NCI-H2107 treated with DMSO at 0.1 percent for 48 hours (cell line): ENCODE measurements at regions not wholly inside any gene's neighbourhood (a gene's known extent, or its start where the extent isn't known, plus 50 kb on each side); places are given as distances from the start of the nearest gene placed in this dataset.

Source experiments
- DNase-seq: peaks from one replicate; lab custom pipeline; 2025; ENCODE audit not compliant: unreplicated experiment; lab: John Stamatoyannopoulos, UW

DNA sequence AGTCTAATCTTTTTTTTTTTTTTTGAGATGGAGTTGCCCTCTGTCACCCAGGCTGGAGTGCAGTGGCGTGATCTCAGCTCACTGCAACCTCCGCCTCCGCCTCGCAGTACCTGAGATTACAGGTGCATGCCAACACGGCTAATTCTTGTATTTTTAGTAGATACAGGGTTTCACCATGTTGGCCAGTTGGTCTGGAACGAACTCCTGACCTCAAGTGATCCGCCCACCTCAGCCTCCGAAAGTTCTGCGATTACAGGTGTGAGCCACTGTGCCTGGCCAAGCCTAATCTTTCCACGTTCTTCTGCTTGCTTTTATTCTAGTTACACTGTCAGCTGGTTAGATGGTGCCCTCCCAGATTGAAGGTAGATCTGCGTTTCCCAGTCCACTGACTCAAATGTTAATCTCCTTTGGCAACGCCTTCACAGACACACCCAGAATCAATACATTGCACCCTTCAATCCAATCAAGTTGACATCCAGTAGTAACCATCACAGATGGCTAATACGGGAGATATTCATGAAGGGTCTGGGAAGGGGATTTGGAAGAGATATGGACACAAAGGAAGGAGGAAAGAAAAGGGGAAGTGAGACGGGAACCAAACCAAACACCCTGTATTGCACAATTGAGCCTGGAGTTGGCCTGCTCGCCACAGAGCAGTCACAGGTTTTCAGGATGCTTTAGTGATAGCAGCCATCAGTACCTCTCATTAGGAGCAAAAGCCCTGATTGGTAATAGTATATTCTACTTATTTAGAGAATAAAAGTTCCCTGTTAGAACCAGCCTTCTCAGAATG lies 229.8 kb downstream of the PIK3C3 start:
- DNase-seq = no peak

DNA sequence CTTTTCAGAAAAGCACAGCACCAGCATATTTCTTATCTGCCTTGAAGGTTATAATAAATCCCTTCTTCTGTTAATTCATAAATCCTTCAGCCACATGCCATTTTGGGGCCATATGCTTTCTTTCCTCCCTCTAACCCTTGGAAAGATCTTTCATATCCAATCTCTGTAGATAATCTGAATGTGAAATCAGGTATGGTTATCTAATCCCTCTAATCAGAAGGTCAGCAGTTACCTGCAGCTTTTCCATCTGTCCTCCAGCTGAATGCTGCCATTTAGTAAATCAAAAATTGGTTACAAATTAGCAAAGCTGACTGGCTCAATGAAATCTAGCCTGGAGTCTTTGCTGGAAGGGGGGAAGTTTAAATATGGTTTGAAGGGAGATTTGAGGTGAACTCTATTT lies 230.5 kb downstream of the PIK3C3 start:
- DNase-seq = no peak

DNA sequence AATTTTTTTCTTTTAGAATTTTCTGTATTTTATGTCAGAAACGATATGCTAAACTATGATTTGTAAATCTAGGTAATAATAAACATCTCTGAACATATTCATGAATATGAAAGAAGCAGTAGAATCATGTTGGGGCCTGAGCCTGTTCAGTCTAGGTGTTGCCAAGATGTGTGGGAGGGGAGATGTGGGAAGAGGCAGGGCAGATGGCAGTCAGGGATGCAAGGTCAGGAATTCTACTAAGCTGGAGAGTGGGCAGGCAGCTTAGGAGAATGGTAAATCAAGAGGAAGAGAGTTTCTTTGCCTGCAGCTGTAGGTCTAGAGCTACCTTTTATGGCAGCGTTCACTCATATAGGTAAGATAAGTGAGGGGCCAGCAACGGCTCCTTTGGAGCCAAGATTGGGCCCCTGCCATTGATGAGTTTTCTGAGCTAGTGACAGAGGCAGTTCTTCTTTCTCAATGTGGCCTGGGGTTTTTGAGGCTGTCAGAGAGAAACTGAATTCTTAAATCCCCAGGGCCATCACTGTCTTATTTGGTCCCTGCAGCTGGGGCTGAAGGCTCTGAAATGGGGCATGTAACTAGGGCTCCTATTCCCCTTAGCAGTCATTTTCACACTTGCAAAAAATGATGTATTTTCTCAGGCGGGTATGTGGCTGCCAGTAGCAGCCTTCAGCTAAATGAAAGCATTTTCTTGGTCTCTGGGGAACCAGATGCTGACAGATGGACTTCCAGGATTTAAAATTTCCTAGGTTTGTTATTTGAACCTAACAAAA lies 232.8 kb downstream of the PIK3C3 start:
- no peak for DNase-seq

DNA sequence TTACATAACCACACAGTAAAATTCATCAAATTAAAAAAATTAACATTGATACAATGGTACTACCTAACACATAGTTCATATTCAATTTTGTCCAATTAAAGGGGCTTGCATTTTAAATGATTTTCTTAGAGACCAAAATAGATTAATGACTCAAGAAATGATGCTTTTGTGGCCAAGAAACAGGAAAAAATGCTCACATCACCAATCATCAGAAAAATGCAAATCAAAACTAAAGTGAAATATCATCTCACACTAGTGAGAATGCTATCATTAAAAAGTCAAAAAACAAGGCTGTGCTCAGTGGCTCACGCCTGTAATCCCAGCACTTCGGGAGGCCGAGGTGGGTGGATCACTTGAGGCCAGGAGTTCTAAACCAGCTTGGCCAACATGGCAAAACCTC lies 235.6 kb downstream of the PIK3C3 start:
- no peak for DNase-seq

DNA sequence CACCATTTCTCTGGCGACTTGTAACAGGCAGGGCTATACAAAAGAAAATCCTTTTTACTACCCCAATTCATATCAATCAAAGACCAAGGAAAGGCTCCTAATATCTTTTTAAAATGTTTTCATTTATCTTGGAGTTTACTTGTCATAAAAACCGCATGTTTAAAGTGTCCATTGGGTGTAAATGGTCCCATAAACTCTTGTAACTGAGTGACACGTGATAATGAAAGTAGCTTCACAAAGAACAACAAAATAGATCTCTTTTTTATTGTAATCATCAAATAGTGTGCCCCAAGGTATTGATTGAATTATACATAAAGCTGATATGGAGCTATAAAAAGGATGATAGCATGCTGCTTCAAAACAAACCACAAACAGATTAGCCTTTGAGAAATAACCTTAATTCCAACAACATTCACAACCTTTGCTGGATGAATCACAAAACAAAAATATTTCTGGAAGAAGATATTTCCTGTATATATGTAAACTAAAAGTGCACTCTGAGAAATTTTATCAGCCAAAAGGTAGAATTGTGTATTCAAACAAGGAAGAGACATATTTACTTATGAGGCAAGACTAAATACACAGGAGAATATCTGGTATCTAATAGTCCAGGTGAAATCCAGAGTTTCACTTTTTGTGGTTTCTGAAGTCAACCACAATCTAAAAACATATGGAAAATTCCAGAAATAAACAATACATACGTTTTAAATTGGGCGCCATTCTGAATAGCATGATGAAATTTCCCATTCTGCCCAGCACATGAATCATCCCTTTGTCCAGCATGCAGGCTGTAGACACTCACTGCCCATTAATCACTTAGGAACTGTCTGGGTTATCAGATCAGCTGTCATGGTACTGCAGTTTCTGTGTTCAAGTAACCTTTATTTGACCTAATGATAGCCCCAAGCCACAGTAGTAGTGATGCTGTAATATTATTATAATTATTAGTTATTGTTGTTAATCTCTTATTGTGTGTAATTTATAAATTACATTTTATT lies 237.5 kb downstream of the PIK3C3 start:
- DNase-seq = peak; percentile 9

DNA sequence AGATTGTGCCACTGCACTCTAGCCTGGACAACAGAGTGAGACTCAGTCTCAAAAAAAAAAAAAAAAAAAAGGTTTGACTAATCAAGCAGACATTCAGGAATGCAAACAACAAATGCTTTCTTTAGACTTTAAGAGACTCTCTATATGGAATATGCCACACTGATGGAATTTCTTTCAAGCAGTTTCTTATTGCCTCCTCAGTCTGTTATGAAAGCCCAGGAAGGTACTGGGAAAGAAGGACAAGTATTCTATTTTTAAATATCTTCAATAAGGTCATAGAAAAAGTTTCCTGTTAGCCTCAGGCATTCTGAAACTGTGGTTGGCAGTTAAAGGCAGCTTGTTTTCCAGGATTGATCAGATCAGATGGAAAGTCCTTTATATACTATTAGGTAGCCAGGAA lies 241.6 kb downstream of the PIK3C3 start:
- no peak for DNase-seq

DNA sequence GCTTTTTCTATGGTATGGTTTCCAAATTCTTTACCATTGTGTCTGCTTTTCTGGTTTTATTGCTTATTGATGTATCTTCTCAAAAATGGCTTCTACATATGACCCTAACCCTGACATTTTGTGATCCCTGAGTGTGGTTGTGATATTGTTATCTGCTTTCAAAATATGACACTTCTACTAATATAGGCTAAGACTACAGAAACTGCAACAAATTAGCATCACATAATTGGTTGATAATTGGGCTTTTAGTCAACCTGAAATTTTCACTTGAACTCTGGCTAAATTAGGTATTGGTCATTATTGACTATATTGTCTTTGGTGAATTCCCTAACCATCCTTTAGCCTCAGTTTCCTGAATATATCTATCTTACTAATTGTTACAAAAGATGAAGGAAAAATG lies 246.1 kb downstream of the PIK3C3 start:
- no peak for DNase-seq

DNA sequence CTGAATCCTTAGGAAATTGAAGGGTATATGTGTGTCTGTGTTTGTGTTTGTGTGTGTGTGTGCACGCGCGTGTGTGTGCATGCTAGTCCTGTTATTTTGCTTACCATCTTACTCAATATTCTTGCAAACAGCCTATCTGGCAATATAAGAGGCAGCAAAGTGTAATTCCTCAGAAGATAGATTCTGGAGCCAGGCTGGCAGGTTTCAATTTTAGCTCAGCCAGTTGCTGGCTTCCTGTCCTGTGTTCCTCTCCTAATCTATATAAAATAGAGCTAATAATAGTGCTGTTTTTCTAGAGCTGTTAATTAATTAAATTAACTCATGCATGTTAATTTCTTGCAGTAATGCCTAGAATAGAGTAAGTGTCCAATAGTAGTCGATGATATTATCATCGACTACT lies 256.2 kb downstream of the PIK3C3 start:
- DNase-seq = no peak

DNA sequence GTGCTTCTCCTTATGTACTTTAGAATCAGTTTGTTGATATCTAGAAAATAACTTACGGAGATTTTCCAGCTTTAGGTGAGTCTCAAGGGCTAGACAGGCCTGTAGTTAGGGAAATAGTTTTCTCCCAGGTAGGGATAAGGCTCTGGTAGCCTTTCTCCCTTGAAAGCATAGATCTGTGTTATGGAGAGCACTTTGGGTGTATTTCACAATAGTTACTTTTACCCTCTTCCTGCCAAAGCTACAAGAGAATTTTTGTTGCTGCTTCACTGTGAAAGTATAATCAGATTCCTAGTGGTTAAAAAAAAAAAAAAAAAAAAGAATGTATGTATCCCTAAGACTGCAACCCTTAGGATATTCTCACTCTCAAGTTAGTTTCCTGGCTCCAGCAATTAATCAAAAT lies 267.5 kb downstream of the PIK3C3 start:
- DNase-seq = no peak

DNA sequence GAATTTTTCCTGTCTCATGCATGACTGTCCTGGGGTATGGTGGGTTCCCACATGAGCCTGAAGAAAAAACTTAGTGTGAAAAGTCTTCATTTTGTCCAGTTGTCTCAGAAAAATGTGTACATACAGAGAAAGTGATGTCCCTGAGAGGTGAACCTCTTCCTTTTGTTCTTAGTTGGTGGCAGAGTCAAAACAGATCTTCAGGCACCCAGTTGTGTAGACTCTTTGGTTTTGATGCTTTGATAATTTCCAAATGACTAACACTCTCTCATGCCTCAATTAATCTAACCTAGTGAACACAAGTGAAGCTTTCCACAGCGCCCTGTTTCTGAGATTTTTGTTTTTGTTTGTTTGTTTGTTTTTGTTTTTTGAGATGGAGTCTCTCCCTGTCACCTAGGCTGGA lies 273.5 kb downstream of the PIK3C3 start:
- no peak for DNase-seq

DNA sequence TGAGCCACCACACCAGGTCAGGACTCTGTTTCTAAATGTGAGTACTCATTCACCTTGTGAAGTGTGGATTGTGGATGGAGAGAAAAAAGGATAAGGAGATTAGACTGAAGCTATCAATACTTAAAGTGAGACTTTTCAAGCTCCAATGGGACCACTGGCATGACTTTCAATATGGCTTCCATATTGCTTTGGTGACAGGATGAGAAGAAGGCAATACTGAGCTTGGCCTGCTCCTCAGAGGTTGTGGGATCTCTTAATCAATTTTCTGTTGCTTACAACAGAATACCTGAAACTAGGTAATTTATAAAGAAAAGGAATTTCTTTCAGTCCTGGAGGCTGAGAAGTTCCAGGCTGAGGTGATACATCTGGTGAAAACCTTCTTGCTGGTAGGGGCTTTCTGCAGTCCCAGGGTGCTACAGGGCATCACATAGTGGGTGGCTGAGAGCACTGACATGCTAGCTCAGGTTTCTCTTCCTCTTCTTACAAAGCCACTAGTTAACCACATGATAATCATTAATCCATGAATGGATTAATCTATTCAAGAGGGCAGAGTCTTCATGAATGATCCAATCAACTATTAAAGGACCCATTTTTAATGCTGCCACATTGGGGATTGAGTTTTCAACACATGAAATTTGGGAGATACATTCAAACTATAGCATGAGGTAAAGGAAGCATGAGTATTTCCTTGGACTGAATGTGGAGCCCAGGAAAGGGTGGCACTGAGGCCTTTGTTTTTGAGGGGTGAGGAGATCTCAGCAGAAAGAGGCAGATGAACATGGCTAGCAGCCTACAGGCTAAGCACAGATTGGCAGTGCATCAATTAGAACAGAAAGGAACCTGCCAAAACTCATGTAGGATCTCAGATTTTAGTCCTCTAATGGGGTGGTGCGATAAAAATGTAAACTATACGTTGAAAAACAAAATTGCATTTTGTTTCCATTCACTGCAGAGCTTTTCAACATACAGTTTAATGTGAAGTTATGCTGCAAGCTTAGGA lies 274.5 kb downstream of the PIK3C3 start:
- no peak for DNase-seq

DNA sequence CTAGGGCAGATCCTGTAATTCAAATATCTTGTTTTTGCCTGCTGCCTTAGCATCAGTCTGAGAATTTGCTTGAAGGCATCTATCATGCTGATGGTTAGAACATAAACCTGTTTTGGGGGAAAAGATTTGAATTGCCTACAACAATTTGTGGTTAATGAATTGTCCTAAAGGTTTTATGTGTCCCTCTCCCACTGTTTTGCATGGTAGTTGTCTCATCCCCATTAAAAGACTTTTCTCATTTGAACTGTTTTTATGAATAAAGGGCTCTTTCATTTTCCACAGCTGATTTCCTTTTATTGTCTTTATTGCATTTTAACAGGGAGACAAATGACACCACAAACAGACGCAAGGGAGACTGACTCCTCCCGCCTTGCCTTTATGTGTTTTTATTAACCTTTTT lies 275.6 kb downstream of the PIK3C3 start:
- DNase-seq = no peak

DNA sequence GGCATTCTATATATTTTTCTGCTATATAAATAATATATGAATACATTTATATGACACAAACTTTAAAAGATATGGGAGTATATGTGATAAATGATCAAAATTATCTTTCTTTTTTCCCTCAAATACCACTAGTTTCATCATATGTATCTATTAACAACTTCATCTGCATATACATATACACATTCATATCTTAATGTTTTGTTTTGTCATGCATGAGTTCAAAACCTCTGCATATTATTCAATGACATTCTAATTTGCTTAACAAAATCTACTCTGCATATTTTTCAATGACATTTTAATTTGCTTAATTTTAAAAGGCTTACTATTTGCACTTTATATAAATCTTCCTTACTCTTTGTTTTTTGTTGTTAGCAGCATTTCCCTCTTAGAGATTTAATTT lies 276.2 kb downstream of the PIK3C3 start:
- no peak for DNase-seq

DNA sequence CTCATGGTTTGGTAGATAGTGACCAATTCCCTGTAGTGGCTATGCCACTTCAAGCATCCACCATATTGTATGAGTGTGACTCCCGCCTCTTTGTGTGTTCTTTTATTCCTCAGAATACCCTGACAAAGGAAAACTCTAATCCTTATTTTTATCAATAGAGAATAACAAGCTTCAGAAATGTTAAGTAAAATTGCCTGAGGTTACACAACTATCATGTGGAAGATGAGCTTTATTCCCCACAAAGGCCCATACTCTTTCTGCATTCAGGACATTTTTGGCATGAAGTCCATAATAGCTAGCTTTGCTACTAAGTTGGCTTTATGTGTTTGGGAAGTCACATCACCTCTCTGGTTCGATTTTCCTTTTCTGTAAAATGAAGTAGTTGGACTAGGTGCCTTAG lies 276.8 kb downstream of the PIK3C3 start:
- DNase-seq = no peak

DNA sequence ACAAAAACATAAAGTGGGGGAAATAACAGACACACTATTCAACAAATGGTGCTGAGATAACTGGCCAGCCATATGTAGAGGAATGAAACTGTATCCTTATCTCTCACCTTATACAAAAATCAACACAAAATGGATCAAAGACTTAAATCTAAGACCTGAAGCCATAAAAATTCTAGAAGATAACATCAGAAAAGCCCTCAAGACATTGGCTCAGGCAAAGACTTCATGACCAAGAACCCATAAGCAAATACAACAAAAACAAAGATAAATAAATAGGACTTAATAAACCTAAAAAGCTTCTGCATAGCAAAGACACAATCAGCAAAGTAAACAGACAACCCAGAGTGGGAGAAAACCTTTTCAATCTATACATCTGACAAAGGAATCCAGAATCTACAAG lies 278.9 kb downstream of the PIK3C3 start:
- DNase-seq = no peak

DNA sequence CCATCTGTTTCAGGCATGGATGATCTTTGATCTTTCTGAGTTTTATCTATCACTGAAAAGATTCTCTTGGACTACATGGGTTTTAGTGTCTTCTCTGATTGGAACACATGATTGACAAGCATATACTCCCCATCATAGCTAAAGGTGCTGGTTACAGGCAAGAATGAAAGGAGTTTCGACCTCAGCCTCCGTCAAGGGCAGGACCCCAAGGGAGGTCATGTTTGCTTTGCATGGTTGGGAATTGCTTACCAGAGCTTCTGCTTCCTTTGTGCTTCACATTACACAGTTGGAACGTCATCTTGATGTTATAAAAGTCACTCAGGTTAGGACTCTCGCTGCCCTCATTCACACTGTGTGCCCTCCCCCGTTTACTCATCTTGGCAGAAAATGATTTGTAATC lies 287.7 kb downstream of the PIK3C3 start:
- DNase-seq = no peak

DNA sequence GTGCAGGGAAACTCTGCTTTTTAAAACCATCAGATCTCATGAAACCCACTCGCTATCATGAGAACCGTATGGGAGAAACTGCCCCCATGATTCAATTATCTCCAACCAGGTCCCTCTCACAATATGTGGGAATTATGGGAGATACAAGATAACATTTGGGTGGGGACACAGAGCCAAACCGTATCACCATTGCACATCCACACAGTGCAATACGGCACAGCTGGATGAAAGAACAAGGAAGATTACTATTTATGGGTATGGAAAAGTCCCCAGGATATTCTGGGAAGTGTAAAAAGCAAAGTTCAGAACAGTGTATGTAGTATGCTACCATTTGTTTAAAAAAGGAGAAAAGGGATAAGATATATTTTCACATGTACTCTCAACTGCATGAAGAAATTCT lies 290.1 kb downstream of the PIK3C3 start:
- no peak for DNase-seq

DNA sequence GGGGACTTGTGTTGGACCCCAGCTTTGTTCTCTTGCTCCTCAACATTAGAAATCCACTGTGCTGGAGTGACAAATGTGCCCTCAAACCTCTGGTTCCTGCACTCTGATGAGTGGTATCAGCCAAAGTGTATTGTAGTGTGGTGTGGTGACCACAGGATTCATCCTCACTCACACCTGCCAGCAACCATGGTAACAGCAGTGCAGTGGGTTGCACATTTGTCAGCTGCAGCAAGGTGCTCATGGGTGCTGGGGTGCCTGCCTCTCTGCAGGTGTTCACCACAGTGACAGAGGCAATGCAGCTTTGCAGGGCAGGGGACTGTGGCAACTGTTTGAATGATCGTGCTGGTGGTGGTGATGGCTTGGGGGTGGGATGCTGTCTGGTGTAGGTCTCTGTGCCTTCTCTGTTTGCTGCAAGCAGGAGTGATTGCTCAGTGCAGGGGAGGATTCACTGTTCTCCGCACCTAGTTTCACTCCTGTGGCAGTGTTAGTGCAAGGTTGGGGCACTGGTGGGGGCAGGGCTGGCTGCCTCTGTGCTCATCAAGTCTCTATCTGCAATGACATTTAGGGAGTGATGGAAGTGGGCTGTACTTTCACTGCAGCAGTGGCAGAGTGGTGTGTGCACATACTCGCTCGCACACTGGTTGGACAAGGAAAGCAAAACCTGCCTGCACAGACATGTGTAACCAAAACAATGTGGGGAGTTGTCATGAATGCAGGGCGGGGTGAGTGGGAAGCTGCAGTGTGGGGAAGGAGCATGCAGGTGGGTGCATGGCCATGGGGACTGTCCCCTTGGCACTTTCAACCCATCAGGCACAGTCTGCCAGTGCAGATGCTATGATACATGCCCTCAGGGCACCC lies 301.1 kb downstream of the PIK3C3 start:
- no peak for DNase-seq

DNA sequence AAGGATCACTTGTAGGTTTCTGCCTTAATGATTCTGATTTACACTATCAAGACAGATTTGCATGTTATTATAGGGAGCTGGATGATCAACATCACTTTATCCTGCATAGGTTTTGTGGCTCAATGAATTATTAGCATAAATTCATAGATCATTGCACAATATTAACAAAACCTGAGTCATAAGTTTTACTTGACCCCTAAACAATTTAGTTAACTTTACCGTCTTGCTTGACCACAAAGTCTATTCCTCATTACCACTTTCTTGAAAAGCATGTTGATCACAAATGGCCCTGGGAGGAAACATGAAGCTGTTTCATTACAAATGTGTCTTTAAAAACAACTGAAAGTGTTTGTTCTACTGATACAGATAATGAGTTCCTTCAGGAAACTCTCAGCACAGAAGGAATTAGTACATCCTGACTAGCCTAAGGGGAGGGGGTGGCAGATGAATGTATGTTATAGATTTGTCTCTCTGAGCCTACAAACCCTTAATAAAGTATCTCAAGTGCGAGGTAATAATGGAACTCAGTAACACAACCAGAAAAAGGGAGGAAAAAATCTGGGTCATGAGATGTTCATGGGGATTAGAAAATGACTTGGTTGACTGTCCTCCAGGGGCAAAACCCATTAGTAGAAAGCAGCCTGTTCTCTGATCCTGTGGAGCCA lies 303.4 kb downstream of the PIK3C3 start:
- DNase-seq = no peak
